ENCODE measurements at regions not wholly inside any gene's neighbourhood (a gene's known extent, or its start where the extent isn't known, plus 50 kb on each side); places are given as distances from the start of the nearest gene placed in this dataset.

- Histone ChIP-seq H3K36me3 (ENCODE audit: insufficient read depth, low read length) (no peaks in the 10 kb centered on the region), H3K9me3 (ENCODE audit: control insufficient read depth in 1 of 2, insufficient read depth in 1 of 2, low read length in 2 of 2) (peaks cover 0 to 8% of the 10 kb centered on the region in 2 experiments), H3K27ac (ENCODE audit: low read depth in 1 of 2, low read length in 2 of 2) (no peak overlapping the region), H3K27me3 (ENCODE audit: control insufficient read depth in 1 of 2, insufficient read depth in 2 of 2, low read length in 2 of 2) (peaks cover 0 to 2% of the 10 kb centered on the region in 2 experiments), H3K4me3 (ENCODE audit: low read length) (no peak overlapping the region), H3K4me1 (ENCODE audit: insufficient read depth, low read length) (no peaks in the 10 kb centered on the region)
- ChIA-PET CTCF (no interaction called here), POLR2A (no interaction called here)
- Mint-ChIP-seq H3K27ac (no peak overlapping the region), H3K4me3 (no peak overlapping the region), H3K27me3 (peaks cover 10% of the 10 kb centered on the region), H3K36me3 (ENCODE audit: low read depth) (no peaks in the 10 kb centered on the region), H3K4me1 (ENCODE audit: low read depth) (no peaks in the 10 kb centered on the region), H3K9me3 (no peaks in the 10 kb centered on the region)
- DNase-seq (no peak), ATAC-seq (ENCODE audit: poor library complexity) (no peak)
- no peak for TF ChIP-seq CTCF (IDR thresholded peaks at IDR 0.05)
- intact Hi-C loops (cut with DNase I, micrococcal nuclease) = no loop called here
Observed at GRCh38 chr2:120566331-120567035, 169.2 kb upstream of the GLI2 start.

- H3K27ac Mint-ChIP-seq = no peak overlapping the region
- no peaks in the 10 kb centered on the region for H3K36me3 ChIP-seq (ENCODE audit: insufficient read depth, low read length)
- no peak overlapping the region for H3K4me3 Mint-ChIP-seq
- no peaks in the 10 kb centered on the region for H3K9me3 Mint-ChIP-seq
- POLR2A ChIA-PET = no interaction called here
- H3K4me3 ChIP-seq (ENCODE audit: low read length) = no peak overlapping the region
- peaks cover 0 to 2% of the 10 kb centered on the region in 2 experiments for H3K27me3 ChIP-seq (ENCODE audit: control insufficient read depth in 1 of 2, insufficient read depth in 2 of 2, low read length in 2 of 2)
- no peak for DNase-seq
- intact Hi-C loops (cut with DNase I, micrococcal nuclease) = no loop called here
- no peak for TF ChIP-seq CTCF (IDR thresholded peaks at IDR 0.05)
- H3K4me1 ChIP-seq (ENCODE audit: insufficient read depth, low read length) = no peaks in the 10 kb centered on the region
- H3K27ac ChIP-seq (ENCODE audit: low read depth in 1 of 2, low read length in 2 of 2) = no peak overlapping the region
- CTCF ChIA-PET = no interaction called here
- peaks cover 9% of the 10 kb centered on the region for H3K27me3 Mint-ChIP-seq
- no peaks in the 10 kb centered on the region for H3K4me1 Mint-ChIP-seq (ENCODE audit: low read depth)
- H3K9me3 ChIP-seq (ENCODE audit: control insufficient read depth in 1 of 2, insufficient read depth in 1 of 2, low read length in 2 of 2) = peaks cover 0 to 8% of the 10 kb centered on the region in 2 experiments
- no peak for ATAC-seq (ENCODE audit: poor library complexity)
- H3K36me3 Mint-ChIP-seq (ENCODE audit: low read depth) = no peaks in the 10 kb centered on the region
Observed at GRCh38 chr2:120567128-120567527, 168.5 kb upstream of the GLI2 start.

GRCh38 chr2:120568089-120568974 lies 167.3 kb upstream of the GLI2 start:
- ChIA-PET CTCF (no interaction called here), POLR2A (no interaction called here)
- Mint-ChIP-seq H3K4me1 (ENCODE audit: low read depth) (no peaks in the 10 kb centered on the region), H3K9me3 (no peaks in the 10 kb centered on the region), H3K27me3 (peaks cover 8% of the 10 kb centered on the region), H3K36me3 (ENCODE audit: low read depth) (no peaks in the 10 kb centered on the region), H3K4me3 (no peak overlapping the region), H3K27ac (no peak overlapping the region)
- ATAC-seq (ENCODE audit: poor library complexity) = no peak
- Histone ChIP-seq H3K27ac (ENCODE audit: low read depth in 1 of 2, low read length in 2 of 2) (no peak overlapping the region), H3K27me3 (ENCODE audit: control insufficient read depth in 1 of 2, insufficient read depth in 2 of 2, low read length in 2 of 2) (peaks cover 0 to 2% of the 10 kb centered on the region in 2 experiments), H3K4me3 (ENCODE audit: low read length) (no peak overlapping the region), H3K9me3 (ENCODE audit: control insufficient read depth in 1 of 2, insufficient read depth in 1 of 2, low read length in 2 of 2) (peaks cover 0 to 8% of the 10 kb centered on the region in 2 experiments), H3K36me3 (ENCODE audit: insufficient read depth, low read length) (no peaks in the 10 kb centered on the region), H3K4me1 (ENCODE audit: insufficient read depth, low read length) (no peaks in the 10 kb centered on the region)
- intact Hi-C loops (cut with DNase I, micrococcal nuclease) = no loop called here
- TF ChIP-seq CTCF (IDR thresholded peaks at IDR 0.05) = no peak
- no peak for DNase-seq
